Smooth muscle cell (in vitro differentiated cells): ENCODE measurements at regions not wholly inside any gene's neighbourhood (a gene's known extent, or its start where the extent isn't known, plus 50 kb on each side); places are given as distances from the start of the nearest gene placed in this dataset.

Experiments used
- DNase-seq: peaks from one replicate; lab custom pipeline; 2025; ENCODE audit not compliant: unreplicated experiment; lab: John Stamatoyannopoulos, UW
- H2AFZ ChIP-seq: fragments of 200-600 bp; sonication (generic); 2 replicates; pipeline ENCODE4 v1.6.0; 2016; ENCODE audit warnings: antibody characterized with exemption, low read depth, mild to moderate bottlenecking
- H3F3A ChIP-seq: fragments of 200-600 bp; sonication (generic); 2 replicates; pipeline ENCODE4 v1.6.0; 2017; ENCODE audit warnings: antibody characterized with exemption, low read depth
- H3K27ac ChIP-seq: fragments of 200-600 bp; sonication (generic); 2 replicates; pipeline ENCODE4 v1.5.1; 2016; ENCODE audit warnings: low read depth, mild to moderate bottlenecking
- H3K27me3 ChIP-seq: fragments of 200-600 bp; sonication (generic); 2 replicates; pipeline ENCODE4 v1.6.1; 2016; ENCODE audit warnings: low read depth, mild to moderate bottlenecking
- H3K36me3 ChIP-seq: fragments of 200-600 bp; sonication (generic); 2 replicates; pipeline ENCODE4 v1.5.1; 2016; ENCODE audit warnings: low read depth
- H3K4me1 ChIP-seq: fragments of 200-600 bp; sonication (generic); 2 replicates; pipeline ENCODE4 v1.5.1; 2016; ENCODE audit warnings: low read depth
- H3K4me2 ChIP-seq: fragments of 200-600 bp; sonication (generic); 2 replicates; pipeline ENCODE4 v1.6.0; 2016; ENCODE audit warnings: mild to moderate bottlenecking
- H3K4me3 ChIP-seq: fragments of 200-600 bp; sonication (generic); 2 replicates; pipeline ENCODE4 v1.5.1; 2016; ENCODE audit warnings: mild to moderate bottlenecking
- H3K79me2 ChIP-seq: fragments of 200-600 bp; sonication (generic); 2 replicates; pipeline ENCODE4 v1.6.0; 2016; ENCODE audit warnings: low read depth, mild to moderate bottlenecking
- H3K9ac ChIP-seq: fragments of 200-600 bp; sonication (generic); 2 replicates; pipeline ENCODE4 v1.6.0; 2016; ENCODE audit warnings: low read depth
- H3K9me3 ChIP-seq: fragments of 200-600 bp; sonication (generic); replicated peaks from 2 replicates; pipeline ENCODE4 v1.5.1; 2016; ENCODE audit warnings: low read depth
- H4K20me1 ChIP-seq: fragments of 200-600 bp; sonication (generic); 2 replicates; pipeline ENCODE4 v1.6.0; 2016; ENCODE audit warnings: low read depth
- WGBS: methylation state at CpG from one replicate; pipeline ENCODE4 v1.1.7; 2016; ENCODE audit warnings: low lambda C conversion rate; 5-methylcytosine and 5-hydroxymethylcytosine counted together
- TF ChIP-seq, protein P1 (sequence below): fragments of 200-600 bp; sonication (generic); IDR thresholded peaks from 2 replicates; pipeline ENCODE4 v1.5.1; 2017; ENCODE audit warnings: borderline replicate concordance, mild to moderate bottlenecking, antibody characterized with exemption; ENCODE audit not compliant: insufficient read depth, poor library complexity, severe bottlenecking

DNA sequence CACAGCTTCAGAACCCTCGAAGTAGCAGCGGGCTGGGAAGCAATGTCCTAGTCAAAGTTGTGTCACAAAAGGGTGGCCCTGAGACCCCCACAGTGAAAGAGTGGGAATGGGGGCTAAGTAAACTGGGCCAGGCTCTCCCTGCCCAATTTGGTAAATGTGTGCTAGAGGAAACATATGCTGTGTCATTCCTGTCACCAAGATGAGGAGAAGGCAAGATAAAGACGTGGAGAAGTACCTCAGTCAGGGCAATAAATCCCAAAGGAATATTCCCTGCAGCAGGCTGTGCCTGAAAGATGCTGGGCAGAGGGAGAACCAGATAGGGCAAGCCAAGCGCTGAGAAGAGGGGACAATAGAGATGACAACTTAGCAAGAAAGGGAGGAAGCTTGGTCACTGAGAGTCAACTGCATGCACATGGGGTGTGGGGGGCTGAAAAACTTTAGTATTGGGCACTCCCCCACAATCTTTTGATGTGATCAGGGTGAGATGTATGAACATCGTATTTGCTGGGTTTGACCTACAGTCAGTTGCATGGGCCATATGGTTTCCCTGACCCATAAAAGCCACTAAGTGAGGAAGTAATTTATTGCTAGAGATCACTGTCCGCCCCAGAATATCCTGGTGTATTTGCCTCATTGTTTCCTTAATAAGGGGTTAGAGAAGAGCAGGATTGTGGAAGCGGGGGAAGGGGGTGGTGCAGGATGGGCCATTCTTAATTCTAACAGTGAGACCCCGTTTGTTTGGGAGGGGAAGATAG lies 49.9 kb upstream of the CXCR4 start:
- H3K27me3 ChIP-seq = no peaks in the 10 kb centered on the region
- peaks cover 12% of the 10 kb centered on the region for H3K4me1 ChIP-seq
- H3K79me2 ChIP-seq = no peaks in the 10 kb centered on the region
- DNase-seq = no peak
- no peaks in the 10 kb centered on the region for H3K36me3 ChIP-seq
- H3K27ac ChIP-seq = no peak overlapping the region
- TF ChIP-seq, protein P1, sequence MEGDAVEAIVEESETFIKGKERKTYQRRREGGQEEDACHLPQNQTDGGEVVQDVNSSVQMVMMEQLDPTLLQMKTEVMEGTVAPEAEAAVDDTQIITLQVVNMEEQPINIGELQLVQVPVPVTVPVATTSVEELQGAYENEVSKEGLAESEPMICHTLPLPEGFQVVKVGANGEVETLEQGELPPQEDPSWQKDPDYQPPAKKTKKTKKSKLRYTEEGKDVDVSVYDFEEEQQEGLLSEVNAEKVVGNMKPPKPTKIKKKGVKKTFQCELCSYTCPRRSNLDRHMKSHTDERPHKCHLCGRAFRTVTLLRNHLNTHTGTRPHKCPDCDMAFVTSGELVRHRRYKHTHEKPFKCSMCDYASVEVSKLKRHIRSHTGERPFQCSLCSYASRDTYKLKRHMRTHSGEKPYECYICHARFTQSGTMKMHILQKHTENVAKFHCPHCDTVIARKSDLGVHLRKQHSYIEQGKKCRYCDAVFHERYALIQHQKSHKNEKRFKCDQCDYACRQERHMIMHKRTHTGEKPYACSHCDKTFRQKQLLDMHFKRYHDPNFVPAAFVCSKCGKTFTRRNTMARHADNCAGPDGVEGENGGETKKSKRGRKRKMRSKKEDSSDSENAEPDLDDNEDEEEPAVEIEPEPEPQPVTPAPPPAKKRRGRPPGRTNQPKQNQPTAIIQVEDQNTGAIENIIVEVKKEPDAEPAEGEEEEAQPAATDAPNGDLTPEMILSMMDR = no peak
- H3K4me3 ChIP-seq = no peak overlapping the region
- H2AFZ ChIP-seq = no peak overlapping the region
- no peak overlapping the region for H3K4me2 ChIP-seq
- H3K9ac ChIP-seq = no peak overlapping the region
- H4K20me1 ChIP-seq = no peaks in the 10 kb centered on the region
- no peaks in the 10 kb centered on the region for H3K9me3 ChIP-seq
- WGBS = 63% methylated on average over 8 of the region's 8 CpGs
- H3F3A ChIP-seq = no peaks in the 10 kb centered on the region
